Heart left ventricle (tissue), 16 donors: ENCODE measurements at regions not wholly inside any gene's neighbourhood (a gene's known extent, or its start where the extent isn't known, plus 50 kb on each side); places are given as distances from the start of the nearest gene placed in this dataset.

Experiments used
- ATAC-seq, 4 donors: fragments of 200-7000 bp; cut with Tn5 transposase; one replicate each; pipeline ENCODE4 v1.9.1; 2020 to 2022; ENCODE audit warnings: moderate library complexity in 4 of 4, mild to moderate bottlenecking in 3 of 4, moderate number of reproducible peaks in 1 of 4
- DNase-seq, 5 donors: peaks; one replicate each; pipeline ENCODE4 v3.0.0-alpha.2; 2020
- H3K27ac ChIP-seq, 12 donors: fragments of 200-600 bp; sonication (generic) in 4 of 12; one replicate each; pipeline versions ENCODE4 v1.5.0 to v1.8.0; 2016 to 2022; ENCODE audit warnings: mild to moderate bottlenecking in 2 of 12
- H3K27me3 ChIP-seq, 9 donors: fragments of 200-600 bp; sonication (generic) in 2 of 9; one replicate each; pipeline versions ENCODE4 v1.5.1 to v1.8.0; 2016 to 2022; ENCODE audit warnings: mild to moderate bottlenecking in 3 of 9
- H3K36me3 ChIP-seq, 9 donors: fragments of 200-600 bp; sonication (generic) in 2 of 9; one replicate each; pipeline versions ENCODE4 v1.5.0 to v1.8.0; 2018 to 2022; ENCODE audit warnings: mild to moderate bottlenecking in 2 of 9
- H3K4me1 ChIP-seq, 12 donors: fragments of 200-600 bp; sonication (generic) in 4 of 12; one replicate each; pipeline versions ENCODE4 v1.5.0 to v1.8.0; 2016 to 2022; ENCODE audit warnings: mild to moderate bottlenecking in 3 of 12
- H3K4me3 ChIP-seq, 12 donors: fragments of 200-600 bp; sonication (generic) in 4 of 12; one replicate each; pipeline versions ENCODE4 v1.5.0 to v1.8.0; 2017 to 2022; ENCODE audit warnings: mild to moderate bottlenecking in 9 of 12, moderate library complexity in 4 of 12
- H3K9me3 ChIP-seq, 12 donors: fragments of 200-600 bp; sonication (generic) in 4 of 12; one replicate each; pipeline versions ENCODE4 v1.5.0 to v1.8.0; 2016 to 2022; ENCODE audit warnings: mild to moderate bottlenecking in 1 of 12
- POLR2A ChIP-seq, 2 donors: fragments of 450-650 bp; IDR thresholded peaks; one replicate each; pipeline ENCODE4 v1.6.1; 2017; ENCODE audit warnings: antibody characterized with exemption in 2 of 2, mild to moderate bottlenecking in 2 of 2, moderate library complexity in 2 of 2
- WGBS, 4 donors: extraction: QIAGEN DNeasy Blood & Tissue Kit in 2 of 4; methylation state at CpG; one replicate each; pipeline versions ENCODE4 v1.1.5 to v1.1.7; 2013 to 2018; 5-methylcytosine and 5-hydroxymethylcytosine counted together
- intact Hi-C, 10 donors: fragments of 100-400 bp; cut with DNase I; formaldehyde crosslinking; loops; one replicate each; pipeline versions ENCODE4 v1.11.1 to v1.14.2; 2022
- TF ChIP-seq, protein P1 (sequence below), 12 donors: fragments of 200-600 bp; sonication (generic) in 4 of 12; IDR thresholded peaks; one replicate each; pipeline versions ENCODE4 v1.5.0 to v1.8.0; 2018 to 2022; ENCODE audit warnings: antibody characterized with exemption in 12 of 12, mild to moderate bottlenecking in 5 of 12
- donor health status: ischemic (EF 13 %, LVEDD 7.1; RV severe dilation, severe dysfunction).
- donor health status: healthy with polysubstance abuse.
- donor health status: DM: no; HTN: yes; CAD: no.
- donor health status: DM: no; HTN: no; CAD: no.
- donor health status: ischemic (EF 25% LVEDD 6.9; RV normal size, moderate dysfunction).
- donor health status: ischemic (EF 25% LVEDD 5.7; RV mildly dilated, moderate dysfunction).
- donor health status: healthy.
- donor health status: DM: yes; HTN: yes; CAD: no.
- donor health status: ischemic (EF 35%, LVEDD 5.7; RV mildly dilated, moderate dysfunction).
- donor health status: nonischemic (EF 11% LVEDD 7.7; RV severe dilation, severe dysfunction).
- donor health status: DM: yes; HTN: yes; CAD: no.
- donor health status: PGD.
- donor health status: ischemic (EF 29% LVEDD 5.4; RV normal size, mild dysfunction).
- donor health status: nonischemic (EF 23%, LVEDD 6.1; RV moderate dilation, normal function).

DNA sequence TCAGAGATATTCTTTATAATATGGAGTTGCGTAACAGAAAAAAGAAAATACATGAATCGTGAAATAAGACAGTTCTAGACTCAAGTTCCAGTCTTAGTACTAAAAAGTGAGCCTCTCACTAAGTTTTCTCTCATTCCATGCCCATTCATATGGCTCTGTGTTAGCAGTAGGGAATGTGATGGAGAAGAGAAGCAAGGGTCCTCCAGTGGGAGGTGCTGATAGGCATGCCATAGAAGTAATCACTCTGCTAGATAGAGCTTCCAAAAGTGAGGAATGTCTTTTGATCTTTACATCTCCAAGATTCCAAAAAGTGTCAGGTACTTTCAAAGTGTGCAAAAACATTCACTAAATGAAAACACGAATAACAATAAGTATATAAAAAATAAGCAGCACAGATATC is 678.4 kb downstream of the DCDC2C start:
- Histone ChIP-seq H3K4me3 (no peak overlapping the region), H3K36me3 (no peaks in the 10 kb centered on the region), H3K4me1 (no peaks in the 10 kb centered on the region), H3K9me3 (peaks cover 0 to 6% (median 0%) of the 10 kb centered on the region in 12 donors), H3K27me3 (no peaks in the 10 kb centered on the region), H3K27ac (no peak overlapping the region)
- ATAC-seq (no peak), DNase-seq (no peak)
- TF ChIP-seq, protein P1, sequence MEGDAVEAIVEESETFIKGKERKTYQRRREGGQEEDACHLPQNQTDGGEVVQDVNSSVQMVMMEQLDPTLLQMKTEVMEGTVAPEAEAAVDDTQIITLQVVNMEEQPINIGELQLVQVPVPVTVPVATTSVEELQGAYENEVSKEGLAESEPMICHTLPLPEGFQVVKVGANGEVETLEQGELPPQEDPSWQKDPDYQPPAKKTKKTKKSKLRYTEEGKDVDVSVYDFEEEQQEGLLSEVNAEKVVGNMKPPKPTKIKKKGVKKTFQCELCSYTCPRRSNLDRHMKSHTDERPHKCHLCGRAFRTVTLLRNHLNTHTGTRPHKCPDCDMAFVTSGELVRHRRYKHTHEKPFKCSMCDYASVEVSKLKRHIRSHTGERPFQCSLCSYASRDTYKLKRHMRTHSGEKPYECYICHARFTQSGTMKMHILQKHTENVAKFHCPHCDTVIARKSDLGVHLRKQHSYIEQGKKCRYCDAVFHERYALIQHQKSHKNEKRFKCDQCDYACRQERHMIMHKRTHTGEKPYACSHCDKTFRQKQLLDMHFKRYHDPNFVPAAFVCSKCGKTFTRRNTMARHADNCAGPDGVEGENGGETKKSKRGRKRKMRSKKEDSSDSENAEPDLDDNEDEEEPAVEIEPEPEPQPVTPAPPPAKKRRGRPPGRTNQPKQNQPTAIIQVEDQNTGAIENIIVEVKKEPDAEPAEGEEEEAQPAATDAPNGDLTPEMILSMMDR (IDR thresholded peaks at IDR 0.05), result no peak
- TF ChIP-seq POLR2A (IDR thresholded peaks at IDR 0.05), result no peak
- 63 to 80% (median 68%) methylated on average over 3 of the region's 3 CpGs for WGBS, 4 donors
- intact Hi-C loops, result no loop called here

DNA sequence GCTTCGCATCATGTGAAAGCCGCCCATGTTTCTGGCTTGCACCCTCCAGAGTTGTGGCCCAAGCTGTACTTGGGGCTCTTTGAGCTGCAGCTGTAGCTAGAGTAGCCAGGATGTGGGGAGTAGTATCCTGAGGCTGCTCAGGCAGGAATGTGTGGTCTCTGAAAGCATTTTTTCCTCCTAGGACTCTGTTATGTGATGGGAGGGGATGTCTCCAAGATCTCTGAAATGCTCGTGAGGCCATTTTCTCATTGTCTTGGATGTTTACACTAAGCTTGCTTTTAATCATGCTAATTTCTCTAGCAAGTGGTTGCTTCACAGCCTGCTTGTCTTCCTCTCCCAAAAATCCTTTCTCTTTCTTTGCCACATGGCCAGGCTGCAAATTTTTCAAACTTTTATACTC is 687.6 kb downstream of the DCDC2C start:
- peaks cover 0 to 40% (median 8%) of the 10 kb centered on the region in 12 donors for H3K9me3 ChIP-seq
- DNase-seq (no peak), ATAC-seq (no peak)
- no peak for TF ChIP-seq POLR2A (IDR thresholded peaks at IDR 0.05)
- TF ChIP-seq, protein P1 (IDR thresholded peaks at IDR 0.05), result no peak
- H3K4me3 ChIP-seq, result no peak overlapping the region
- no peaks in the 10 kb centered on the region for H3K4me1 ChIP-seq
- 67 to 91% (median 80%) methylated on average over 3 of the region's 3 CpGs for WGBS, 4 donors
- no peaks in the 10 kb centered on the region for H3K36me3 ChIP-seq
- H3K27ac ChIP-seq, result no peak overlapping the region
- intact Hi-C loops, result no loop called here
- H3K27me3 ChIP-seq, result no peaks in the 10 kb centered on the region

DNA sequence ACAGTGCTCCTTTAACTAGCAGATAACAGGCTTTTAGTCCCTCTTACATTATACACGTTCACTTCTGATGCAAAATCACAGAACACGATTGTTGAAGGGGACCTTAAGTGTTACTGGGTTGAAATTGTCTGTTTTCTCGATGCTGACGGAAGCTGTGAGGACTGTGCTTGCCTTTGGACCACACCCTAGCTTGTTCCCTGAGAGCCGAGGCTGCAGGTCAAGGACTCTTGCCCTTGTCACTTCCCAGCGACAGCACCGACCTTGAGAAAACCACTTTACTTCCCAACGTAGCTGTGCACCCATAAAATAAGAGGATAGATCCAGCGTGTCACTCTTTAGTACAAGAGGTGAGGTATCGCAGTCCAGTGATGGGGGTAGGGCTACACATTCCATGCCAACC is 701.0 kb downstream of the DCDC2C start:
- intact Hi-C loops, result no loop called here
- ATAC-seq, result no peak
- H3K27me3 ChIP-seq, result no peaks in the 10 kb centered on the region
- no peak overlapping the region for H3K4me3 ChIP-seq
- no peaks in the 10 kb centered on the region for H3K36me3 ChIP-seq
- peaks cover 0 to 12% (median 0%) of the 10 kb centered on the region in 12 donors for H3K9me3 ChIP-seq
- no peak for DNase-seq
- TF ChIP-seq, protein P1 (IDR thresholded peaks at IDR 0.05), result no peak
- TF ChIP-seq POLR2A (IDR thresholded peaks at IDR 0.05), result no peak
- no peaks in the 10 kb centered on the region for H3K4me1 ChIP-seq
- WGBS, 4 donors, result 38 to 63% (median 50%) methylated on average over 10 of the region's 10 CpGs
- no peak overlapping the region for H3K27ac ChIP-seq

DNA sequence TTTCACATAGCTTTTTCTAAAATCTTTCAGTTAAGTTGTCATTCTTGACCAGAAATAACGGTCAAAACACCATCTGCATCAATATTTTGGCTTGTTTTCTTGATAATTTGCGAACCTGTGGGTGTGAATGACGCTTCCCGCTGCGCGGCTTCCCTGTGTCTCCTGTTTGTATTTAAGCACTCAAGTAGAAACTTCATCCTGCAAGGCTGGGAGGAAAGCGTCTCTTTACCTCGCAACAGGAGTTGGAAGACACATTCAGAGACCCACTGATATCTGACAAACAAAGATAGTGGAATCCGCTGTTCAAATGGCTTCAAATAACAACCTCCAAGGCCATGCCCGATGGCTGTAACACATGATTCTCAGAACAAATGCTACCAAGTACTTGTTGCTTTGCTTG is 704.9 kb downstream of the DCDC2C start:
- no peak for TF ChIP-seq POLR2A (IDR thresholded peaks at IDR 0.05)
- TF ChIP-seq, protein P1 (IDR thresholded peaks at IDR 0.05), result no peak
- intact Hi-C loops, result no loop called here

More for the DNA sequence above, 704.9 kb downstream of the DCDC2C start:
- H3K9me3 ChIP-seq, result no peaks in the 10 kb centered on the region
- no peak overlapping the region for H3K27ac ChIP-seq
- whole genome bisulfite sequencing, 4 donors, result 71 to 78% (median 75%) methylated on average over 10 of the region's 10 CpGs
- DNase-seq (no peak), ATAC-seq (no peak)
- no peaks in the 10 kb centered on the region for H3K27me3 ChIP-seq
- no peaks in the 10 kb centered on the region for H3K4me1 ChIP-seq
- no peak overlapping the region for H3K4me3 ChIP-seq
- H3K36me3 ChIP-seq, result no peaks in the 10 kb centered on the region
